DMS153 treated with DMSO at 0.1 percent for 48 hours (cell line): ENCODE measurements at regions not wholly inside any gene's neighbourhood (a gene's known extent, or its start where the extent isn't known, plus 50 kb on each side); places are given as distances from the start of the nearest gene placed in this dataset.

Experiments used
- DNase-seq: peaks from one replicate; lab custom pipeline; 2025; ENCODE audit not compliant: unreplicated experiment; lab: John Stamatoyannopoulos, UW

DNA sequence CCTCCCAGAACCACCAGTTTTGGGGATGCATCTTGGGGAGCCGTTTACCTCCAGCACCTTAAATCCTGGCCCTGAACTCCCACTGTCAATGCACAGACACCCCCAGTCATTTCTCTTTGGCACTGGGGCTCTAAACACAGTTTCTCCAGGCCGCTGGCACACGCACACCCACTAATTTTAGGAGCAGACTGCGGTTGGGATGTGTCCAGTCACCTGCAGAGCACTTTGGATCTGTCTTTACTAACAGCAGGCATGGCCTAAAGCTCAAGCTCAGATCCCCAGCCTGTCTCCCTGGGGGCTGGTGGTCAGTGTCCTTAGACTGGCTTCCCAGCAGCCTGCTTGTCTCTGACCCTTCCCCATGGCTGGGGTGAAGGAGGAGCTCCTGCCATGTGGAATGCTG is 49.9 kb downstream of the SYNE3 start:
- DNase-seq = no peak

DNA sequence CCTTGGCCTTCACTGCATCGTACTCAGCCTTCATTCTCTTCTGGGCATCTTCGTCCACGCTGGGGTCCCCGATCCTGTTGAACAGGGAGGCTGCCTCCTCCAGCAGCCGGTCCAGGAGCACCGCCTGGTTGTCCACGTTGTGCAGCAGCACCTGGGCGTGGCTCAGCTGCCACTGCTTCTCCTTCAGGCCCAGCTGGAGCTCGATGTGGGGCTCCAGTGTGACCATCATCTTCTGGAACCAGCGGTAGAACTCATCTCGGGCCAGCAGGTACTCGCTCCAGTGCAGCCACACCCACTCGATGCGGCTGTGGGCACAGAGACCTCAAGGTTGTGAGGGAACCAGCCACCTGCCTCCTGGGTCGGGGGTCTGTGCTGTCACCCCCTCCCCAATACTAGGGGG is 50.5 kb downstream of the SYNE3 start:
- no peak for DNase-seq

DNA sequence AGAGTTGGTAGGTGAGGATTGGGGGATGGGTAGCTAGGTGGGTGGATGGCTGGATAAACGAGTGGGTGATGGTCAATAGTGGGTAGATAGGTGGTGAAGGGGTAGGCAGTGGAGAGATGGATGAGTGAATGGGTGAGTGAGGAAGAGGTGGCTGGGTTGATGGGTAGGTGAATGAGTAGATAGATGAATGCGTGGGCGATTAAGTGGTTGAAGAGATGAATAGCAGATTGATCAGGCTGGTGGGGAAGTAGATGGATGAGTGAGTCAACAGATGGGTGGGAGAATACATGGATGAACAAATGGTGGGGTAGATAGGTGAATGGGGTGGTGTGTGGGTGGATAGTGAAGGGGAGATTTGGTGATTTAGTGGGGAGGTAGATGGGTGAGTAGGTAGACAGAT is 51.1 kb downstream of the SYNE3 start:
- no peak for DNase-seq

DNA sequence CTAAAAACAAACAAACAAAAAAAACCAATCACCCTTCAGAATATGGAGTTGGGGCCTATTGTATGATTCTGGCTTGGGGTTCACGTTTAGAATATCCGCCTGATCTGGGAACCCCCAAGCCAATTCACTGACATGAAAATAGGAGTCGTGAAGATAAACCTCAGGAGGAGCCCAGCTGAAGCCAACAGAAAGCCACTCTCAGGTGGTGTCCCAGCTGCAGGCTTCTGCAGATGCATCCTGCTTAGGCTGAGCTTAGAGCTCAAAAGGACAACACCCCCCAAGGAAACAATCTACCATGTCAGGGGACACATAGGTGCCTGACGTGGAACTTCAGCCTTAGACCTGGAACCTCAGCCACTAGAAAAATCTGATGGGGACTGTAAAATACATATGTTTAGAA is 51.9 kb downstream of the SYNE3 start:
- DNase-seq = no peak

DNA sequence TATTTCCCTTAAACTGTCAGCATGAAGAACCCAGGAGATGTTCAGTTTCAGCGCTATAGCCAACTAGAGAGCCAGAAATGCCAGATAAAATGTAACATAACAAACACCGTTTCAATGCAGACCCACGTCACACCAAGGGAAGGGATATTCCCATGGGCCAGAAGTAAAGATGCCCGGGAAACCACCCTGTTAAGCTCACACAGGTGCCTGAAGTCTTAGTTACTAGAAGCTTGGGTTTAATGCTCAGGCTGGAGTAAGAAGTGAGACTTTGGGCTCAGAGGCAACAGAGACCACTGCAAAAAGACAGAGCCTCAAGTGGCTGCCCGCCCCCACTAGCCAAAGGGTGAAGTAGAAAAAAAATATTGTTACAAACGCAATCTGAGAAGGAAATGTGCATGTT is 52.3 kb downstream of the SYNE3 start:
- no peak for DNase-seq

DNA sequence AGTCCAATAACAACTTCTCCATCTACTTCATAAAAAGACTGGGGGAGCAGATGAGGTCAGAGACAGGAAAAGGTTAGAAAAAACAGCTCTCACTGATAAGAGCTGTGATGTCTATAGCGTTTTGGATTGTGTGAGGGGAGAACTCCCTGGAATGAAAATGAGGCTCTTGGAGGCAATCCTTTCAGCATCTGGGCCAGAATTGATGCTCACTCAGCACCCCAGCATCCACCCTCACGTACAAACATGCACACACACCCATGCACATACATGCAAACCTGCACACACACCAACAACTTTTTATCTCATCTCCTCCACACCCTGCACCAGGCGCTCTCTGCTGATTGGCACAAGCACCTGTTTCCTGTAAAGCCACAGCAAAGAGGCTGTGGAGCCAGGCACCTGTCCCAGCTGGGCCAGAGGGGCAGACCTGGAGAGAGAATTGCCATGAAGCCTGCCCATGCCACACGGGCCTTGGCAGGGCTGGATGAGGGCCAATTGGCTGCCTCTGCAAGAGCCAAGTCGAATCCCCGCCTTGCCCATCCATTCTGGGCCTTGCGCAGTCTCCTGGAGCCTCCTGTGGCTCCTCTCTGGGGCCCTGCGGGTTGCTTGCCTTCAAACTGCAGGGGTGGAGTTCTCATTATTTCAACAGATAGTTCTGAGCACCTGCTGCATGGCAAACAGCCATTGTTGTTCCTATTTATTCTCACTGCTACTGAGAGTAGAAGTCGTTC is 53.1 kb downstream of the SYNE3 start:
- DNase-seq = peak; percentile 79

DNA sequence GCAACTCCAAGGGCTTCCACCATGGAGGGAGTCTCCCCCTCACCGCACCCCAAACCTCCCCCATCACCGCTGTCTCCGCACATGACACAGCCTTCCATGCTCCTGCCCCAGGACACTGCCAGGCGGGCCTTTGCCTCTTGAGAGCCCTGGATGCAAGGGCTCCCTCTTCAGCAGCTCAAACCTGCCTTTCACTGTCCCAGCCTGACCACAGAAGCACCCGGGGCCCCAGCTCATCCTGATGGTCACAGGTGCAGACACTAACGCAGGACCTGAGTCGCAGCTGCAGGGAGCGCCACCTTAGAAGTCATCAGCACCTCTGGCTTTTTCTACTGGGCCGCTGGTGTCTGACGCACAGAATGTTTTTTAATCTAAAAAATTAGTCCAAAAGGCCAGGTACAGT is 54.0 kb downstream of the SYNE3 start:
- DNase-seq = no peak

DNA sequence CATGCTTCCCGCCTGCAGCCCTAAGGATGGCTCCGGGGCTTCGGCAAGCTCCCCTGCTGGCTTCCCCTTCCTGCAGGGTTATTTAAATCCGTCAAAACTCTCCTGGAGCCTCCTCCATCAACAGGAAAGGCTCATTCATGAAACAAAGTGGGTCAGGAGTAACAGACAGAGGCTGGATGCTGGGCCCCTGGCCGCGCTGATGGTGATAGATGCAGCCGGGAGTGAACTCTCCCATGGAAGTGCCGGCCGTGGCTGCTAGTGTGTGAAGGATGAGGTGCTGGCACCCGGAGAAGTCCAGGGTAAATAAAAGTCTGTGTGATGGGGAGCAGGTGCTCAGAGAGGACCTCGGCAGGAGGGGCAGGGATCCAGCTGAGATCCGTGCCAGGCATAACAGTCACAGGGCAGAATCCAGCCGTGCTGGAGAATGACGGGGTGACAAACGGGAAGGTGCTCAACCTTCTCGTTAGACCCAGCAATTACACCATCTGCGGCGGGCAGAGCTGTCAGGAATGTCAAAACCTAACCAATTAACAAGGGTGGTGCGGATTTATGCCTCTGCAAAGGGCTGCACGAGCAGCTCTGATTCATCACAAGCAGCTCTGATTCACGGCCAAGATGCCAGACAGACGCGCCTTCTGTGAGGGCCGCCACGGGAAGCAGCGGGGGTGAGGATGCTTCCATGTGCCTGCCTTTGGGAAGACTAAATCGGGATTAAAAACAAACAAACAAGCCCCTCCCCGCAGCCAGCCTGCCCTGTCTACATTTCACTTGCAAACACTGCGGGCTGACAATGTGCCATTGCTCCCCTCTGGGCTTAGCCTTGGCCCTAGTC is 55.6 kb downstream of the SYNE3 start:
- peak; percentile 76 for DNase-seq

DNA sequence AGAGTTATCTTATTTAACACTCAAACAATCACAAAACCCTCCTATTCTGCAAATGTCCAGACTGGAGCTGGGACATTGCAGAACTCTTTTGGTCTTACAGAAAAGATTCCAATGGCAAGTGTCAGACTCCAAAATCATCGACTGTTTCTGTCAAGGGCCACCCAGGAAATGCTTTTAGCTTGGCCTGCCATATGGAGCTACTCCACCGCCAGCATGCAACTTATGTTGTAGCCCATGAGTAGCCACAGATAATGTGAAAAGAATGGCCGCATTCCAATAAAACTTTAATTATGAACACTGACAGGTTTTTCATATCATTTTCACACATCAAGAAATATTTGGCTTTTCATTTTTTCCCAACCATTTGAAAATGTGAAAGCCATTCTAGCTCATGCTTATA is 57.5 kb downstream of the SYNE3 start:
- DNase-seq = no peak

DNA sequence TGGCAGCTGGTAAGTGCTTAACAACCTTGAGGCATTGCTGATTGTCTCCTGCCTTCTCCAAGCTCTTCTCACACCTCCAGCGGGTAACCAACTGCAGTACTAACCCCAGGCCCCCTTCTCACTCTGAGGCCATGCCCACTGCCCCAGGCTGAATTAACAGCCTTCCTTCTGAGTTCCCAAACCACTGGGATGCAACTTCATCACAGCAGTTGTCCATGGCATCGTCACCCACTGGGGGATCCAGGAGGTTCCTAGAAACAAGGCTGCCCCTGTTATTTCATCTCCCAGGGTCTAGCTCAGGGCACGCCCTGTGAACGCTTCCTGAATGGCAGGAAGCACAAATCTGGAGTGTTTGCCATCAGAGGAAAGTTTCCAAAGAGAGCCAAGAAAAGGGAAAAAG is 58.0 kb downstream of the SYNE3 start:
- DNase-seq = no peak

DNA sequence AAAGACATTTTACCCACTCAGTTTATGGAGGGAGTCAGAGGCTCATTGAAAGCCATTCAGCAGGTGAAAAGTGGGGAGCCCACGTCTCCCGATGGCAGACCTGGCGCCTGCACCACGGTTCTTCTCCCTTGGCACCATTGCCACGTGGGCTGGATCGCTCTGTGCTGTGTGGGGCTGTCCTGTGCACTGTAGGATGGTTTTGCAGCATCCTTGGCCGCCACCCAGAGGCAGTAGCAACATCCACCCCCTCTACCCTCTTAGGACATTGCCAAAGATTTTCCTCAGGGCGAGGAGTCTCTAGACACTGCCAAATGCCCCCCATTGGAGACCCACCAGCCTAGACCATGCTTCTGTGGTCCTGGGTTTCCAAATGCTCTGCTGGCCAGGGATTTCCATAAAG is 60.2 kb downstream of the SYNE3 start:
- no peak for DNase-seq

DNA sequence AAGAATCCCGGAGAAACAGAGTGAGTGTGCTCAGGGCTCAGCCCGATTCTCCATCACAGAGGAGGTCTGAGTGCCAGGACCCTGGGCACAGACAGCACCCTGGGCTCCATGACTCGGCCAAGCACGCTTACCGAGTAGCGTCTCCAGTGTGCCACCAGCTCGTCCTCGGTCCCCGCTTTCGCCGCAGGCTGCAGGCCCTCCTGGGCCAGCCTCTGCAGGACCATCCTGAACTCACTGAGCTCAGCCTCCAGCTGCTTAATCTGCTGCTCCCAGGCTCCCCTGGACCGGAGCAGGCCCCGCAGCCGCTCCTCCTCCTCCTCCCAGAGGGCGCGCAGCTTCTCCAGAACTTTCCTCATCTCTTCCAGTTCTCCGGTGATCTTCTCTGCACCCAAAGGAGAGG is 61.2 kb downstream of the SYNE3 start:
- no peak for DNase-seq

DNA sequence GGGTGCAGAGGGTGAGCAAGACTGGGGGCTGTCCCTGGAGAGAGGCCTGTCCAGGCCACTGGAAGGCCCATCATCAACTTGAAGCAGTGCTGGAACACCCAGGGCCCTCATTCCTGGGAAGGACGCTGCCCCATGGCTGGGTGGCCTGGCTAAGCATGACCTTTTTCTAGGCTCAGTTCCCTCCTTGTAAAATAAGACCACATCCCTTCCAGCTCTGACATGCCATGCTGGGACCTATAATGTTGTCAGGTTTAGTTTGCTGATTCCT is 62.8 kb downstream of the SYNE3 start:
- no peak for DNase-seq

DNA sequence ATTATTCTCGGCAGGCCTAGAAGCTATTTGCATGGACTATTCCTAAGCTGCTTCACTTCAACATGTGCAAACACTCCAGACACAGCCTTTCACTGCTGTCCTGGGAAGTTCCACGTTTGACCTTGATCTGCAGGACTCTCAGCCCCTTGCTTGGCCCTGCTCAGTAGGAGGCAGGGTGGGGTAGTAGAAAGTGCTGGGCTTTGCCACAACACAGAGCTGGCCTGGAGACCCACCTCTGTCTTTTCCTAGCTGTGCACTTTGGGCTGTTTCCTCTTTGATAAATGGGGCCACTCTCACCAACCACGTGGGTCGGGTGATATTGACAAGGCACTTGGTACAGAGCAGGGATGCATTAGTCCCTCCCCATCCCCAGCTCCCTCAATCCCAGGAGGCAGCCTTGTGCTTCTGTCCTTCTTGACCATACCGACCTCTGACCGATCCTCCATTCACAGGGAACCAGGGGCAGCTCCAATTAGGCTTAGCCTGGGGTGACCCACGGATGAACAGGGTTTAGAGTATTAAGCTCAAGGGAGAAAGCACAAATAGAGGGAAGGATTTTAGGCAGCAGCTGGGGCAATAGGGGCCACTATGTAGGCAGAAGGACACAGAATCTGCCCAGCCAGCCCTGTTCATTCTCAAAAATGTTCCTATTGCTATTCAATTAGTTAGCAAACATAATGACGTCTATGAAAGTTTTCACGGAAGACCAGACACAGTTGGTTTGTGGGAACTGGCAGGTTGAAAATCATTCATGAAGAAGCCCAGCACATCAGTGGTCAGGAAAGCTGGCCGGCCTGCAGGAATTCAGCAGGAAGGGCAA is 63.3 kb downstream of the SYNE3 start:
- no peak for DNase-seq

DNA sequence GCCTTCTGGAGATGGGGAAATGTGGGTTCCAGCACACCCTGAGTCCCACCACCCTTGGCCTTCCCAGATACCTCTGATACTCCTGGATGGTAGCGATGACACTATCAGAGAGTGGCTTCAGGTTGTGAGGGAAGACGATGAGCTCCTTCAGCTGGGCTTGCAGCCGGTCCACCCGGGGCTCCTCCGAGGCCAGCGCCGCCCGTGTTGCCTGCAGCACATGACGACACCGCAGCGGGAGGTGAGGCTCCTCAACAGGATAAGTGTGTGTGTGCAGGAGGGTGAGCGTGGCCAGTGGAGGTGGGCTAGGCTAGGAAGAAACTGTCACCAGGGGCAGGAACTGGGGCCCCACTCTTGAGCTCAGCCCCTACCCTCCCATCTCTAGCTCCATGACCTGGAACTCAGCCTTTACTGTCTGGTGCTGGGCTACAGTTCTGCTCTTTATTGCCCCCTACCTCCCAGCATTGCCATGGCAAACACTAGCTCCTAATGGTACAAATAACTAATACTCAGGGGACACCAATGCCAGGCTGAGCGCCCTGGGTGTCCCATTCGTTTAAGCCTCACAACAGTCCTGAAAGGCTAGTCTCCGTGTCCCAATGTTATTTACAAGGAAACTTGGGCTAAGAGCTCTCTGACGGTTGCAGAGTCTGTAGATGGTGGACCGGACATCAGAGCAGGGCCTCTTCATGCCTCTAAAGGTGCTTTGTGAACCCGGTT is 64.1 kb downstream of the SYNE3 start:
- peak; percentile 42 for DNase-seq

DNA sequence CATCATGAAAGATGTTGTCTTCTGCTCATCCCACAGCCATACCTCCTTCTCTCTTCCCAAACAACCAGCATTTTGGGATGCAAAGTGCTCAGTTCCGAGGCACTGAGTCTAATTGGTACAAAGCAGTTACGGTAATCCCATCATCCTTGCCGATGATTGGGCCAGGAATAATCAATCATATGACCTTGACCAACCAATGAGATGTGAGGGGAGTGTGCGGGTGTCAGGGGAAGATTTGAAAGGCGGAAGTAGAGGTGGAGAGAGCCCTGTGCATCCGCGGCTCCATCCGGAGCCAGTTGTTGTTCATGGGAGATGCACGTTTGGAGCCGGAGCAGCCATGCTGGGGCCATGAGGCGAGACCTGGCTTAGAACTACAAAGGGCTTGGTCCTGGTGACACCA is 67.3 kb downstream of the SYNE3 start:
- DNase-seq = no peak

DNA sequence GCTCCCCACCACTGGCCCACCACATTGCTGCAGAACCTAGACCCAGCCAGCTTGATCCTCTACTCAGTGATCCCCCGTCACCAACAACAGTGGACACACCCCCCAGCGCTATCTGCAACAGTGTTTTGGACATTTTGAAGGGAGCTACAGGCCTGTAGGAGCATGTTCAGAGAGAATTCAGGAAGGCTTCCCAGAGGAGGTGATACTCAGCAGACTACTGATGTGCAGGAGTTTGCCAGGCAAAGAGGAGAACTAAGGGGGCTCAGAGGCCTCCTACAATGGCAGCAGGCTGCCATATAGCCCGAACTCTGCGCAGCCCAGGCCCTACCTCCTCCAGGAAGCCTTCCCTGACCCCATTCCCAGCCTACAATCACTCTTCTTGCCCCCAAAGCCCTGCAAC is 70.0 kb downstream of the SYNE3 start:
- no peak for DNase-seq

DNA sequence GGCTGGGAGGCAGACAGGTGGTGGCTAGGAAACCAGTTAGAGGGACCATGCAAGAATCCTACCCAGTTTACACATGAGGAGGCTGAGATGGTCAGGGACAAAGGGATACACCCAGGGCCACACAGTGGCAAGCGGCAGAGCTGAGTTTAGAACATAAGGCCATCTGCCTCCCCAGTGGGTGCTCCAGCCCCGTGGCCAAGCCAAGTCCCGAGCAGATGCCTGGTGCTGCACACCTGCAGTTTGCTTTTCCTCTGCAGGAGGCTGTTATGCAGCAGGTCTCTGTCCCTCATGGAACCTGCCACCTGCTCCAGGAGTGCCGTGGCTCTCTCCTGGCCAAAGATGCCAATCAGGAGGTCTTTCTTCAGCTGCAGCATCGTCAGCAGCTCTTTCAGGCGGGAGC is 70.8 kb downstream of the SYNE3 start:
- DNase-seq = no peak

DNA sequence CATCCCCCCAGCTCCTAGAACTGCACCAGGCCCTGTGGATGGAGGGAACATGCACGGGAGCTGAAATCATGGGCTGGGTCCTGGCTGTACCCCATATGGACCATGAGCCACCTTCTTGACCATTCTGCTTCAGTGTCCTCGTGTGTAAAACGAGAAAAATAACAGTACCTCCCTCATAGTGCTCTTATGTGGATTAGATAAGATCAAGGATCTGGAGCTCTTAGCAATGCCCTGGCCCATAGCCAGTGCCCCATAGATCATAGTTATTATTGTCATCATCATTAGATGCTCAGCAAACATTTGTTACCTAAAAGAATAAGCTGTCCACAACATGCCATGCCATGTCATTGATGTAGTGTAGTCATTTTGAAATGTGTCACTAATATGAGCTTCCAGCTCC is 71.3 kb downstream of the SYNE3 start:
- DNase-seq = no peak

DNA sequence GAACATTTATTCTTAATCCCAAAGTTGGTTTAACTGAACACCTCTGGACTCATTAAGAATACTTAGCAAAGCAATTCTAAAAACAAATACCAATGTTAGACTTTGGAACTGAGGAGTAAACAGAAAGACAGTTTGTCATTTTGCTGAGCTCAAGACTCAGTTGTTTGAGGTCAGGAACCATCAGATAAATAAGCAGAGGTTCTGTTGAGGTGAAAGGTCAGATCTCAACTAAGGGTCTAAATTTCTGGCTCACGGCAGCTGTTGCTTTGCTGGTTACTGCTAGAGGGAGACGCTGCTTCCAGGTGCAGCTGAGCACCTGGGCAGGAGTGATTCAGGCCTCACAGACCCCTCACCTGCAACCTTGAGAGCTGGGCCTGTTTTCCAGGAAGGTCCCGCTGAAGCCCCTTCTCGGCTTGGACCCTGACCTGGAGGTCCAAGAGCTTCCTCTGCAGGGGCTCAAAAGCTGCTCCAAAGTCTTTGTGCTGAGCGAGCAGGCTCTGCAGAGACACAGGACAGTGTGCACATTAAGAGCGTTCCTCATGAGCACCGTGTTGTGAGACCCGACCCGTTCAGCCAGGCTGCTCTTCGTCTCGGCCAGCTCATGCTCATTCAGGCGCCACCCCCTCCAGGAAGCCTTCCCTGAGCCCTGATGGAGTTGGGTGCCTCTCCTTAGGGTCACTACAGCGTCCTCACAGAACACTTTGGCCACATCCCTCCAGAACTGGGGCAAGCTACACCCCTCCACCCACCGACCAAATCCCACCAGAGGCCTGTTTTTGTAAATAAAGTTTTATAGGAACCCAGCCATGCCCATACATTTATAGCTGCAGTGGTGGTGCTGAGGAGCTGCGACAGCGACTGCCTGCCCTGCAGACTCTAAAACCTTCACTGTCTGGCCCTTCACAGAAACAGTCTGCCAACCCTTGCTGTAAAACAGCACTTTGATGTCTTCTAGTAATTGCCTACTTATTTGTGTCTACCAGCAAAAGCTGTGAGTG is 72.0 kb downstream of the SYNE3 start:
- no peak for DNase-seq
